ENCODE measurements at regions not wholly inside any gene's neighbourhood (a gene's known extent, or its start where the extent isn't known, plus 50 kb on each side); places are given as distances from the start of the nearest gene placed in this dataset.

GRCh38 chr7:25360451-25360850 lies 132.2 kb upstream of the NPVF start:
- DNase-seq (ENCODE audit: low read depth in 2 of 2): no peak

GRCh38 chr7:25361387-25361786 lies 133.1 kb upstream of the NPVF start:
- DNase-seq (ENCODE audit: low read depth in 2 of 2): no peak

GRCh38 chr7:25361863-25362262 lies 133.6 kb upstream of the NPVF start:
- DNase-seq (ENCODE audit: low read depth in 2 of 2): no peak

GRCh38 chr7:25368599-25369201 lies 140.4 kb upstream of the NPVF start:
- no peak for DNase-seq (ENCODE audit: low read depth in 2 of 2)

- DNase-seq (ENCODE audit: low read depth in 2 of 2): no peak
These were observed 141.5 kb upstream of the NPVF start for GRCh38 chr7:25369786-25370185.

- DNase-seq (ENCODE audit: low read depth in 2 of 2): no peak
These were observed 143.7 kb upstream of the NPVF start for GRCh38 chr7:25371972-25372371.

- DNase-seq (ENCODE audit: low read depth in 2 of 2): no peak
These were observed 147.7 kb upstream of the NPVF start for GRCh38 chr7:25375805-25376600.

GRCh38 chr7:25379351-25380300 lies 151.3 kb upstream of the NPVF start:
- DNase-seq (ENCODE audit: low read depth in 2 of 2): no peak

GRCh38 chr7:25381818-25382589 lies 153.7 kb upstream of the NPVF start:
- no peak for DNase-seq (ENCODE audit: low read depth in 2 of 2)

- DNase-seq (ENCODE audit: low read depth in 2 of 2): no peak
These were observed 154.6 kb upstream of the NPVF start for GRCh38 chr7:25382869-25383268.

GRCh38 chr7:25383402-25383801 lies 155.1 kb upstream of the NPVF start:
- DNase-seq (ENCODE audit: low read depth in 2 of 2): no peak

- no peak for DNase-seq (ENCODE audit: low read depth in 2 of 2)
These were observed 156.7 kb upstream of the NPVF start for GRCh38 chr7:25384788-25385505.

- DNase-seq (ENCODE audit: low read depth in 2 of 2): no peak
These were observed 157.3 kb upstream of the NPVF start for GRCh38 chr7:25385506-25386136.

GRCh38 chr7:25386311-25386744 lies 158.0 kb upstream of the NPVF start:
- no peak for DNase-seq (ENCODE audit: low read depth in 2 of 2)

GRCh38 chr7:25388681-25389080 lies 160.4 kb upstream of the NPVF start:
- DNase-seq (ENCODE audit: low read depth in 2 of 2): no peak

- DNase-seq (ENCODE audit: low read depth in 2 of 2): peak; percentile 36 to 39
These were observed 161.3 kb upstream of the NPVF start for GRCh38 chr7:25389489-25390106.

GRCh38 chr7:25391295-25391861 lies 163.1 kb upstream of the NPVF start:
- peak; percentile 9 to 22 for DNase-seq (ENCODE audit: low read depth in 2 of 2)

GRCh38 chr7:25391961-25392587 lies 163.8 kb upstream of the NPVF start:
- no peak for DNase-seq (ENCODE audit: low read depth in 2 of 2)

Data from fibroblast of skin of left quadriceps (primary cell).